Uterus (tissue), 3 donors: ENCODE measurements at regions not wholly inside any gene's neighbourhood (a gene's known extent, or its start where the extent isn't known, plus 50 kb on each side); places are given as distances from the start of the nearest gene placed in this dataset.

Experiments
- DNase-seq, 2 donors: peaks; one replicate each; pipeline ENCODE4 v3.0.0-alpha.2; 2019 to 2020
- H3K27ac ChIP-seq, 2 donors: fragments of 200-600 bp; sonication (generic); 1 replicate in 1 of 2; 2 replicates in 1 of 2; pipeline ENCODE4 v1.5.1; 2016 to 2018
- H3K27me3 ChIP-seq, 2 donors: fragments of 200-600 bp; sonication (generic); one replicate each; pipeline ENCODE4 v1.5.1; 2018 to 2019; ENCODE audit warnings: control low read depth in 1 of 2
- H3K36me3 ChIP-seq, 2 donors: fragments of 200-600 bp; sonication (generic); one replicate each; pipeline ENCODE4 v1.5.1; 2019; ENCODE audit warnings: control low read depth in 1 of 2
- H3K4me1 ChIP-seq, 2 donors: fragments of 200-600 bp; sonication (generic); one replicate each; pipeline ENCODE4 v1.5.1; 2018 to 2019; ENCODE audit warnings: control low read depth in 1 of 2
- H3K4me3 ChIP-seq, 2 donors: fragments of 200-600 bp; sonication (generic); 1 replicate in 1 of 2; 2 replicates in 1 of 2; pipeline ENCODE4 v1.5.1; 2018 to 2019; ENCODE audit warnings: mild to moderate bottlenecking in 1 of 2
- H3K9me3 ChIP-seq, 2 donors: fragments of 200-600 bp; sonication (generic); one replicate each; pipeline ENCODE4 v1.5.1; 2019; ENCODE audit warnings: control low read depth in 1 of 2
- CTCF ChIP-seq, 4 experiments: fragments of 200-600 bp in 2 of 4; fragments of 450-650 bp in 2 of 4; sonication (generic) in 2 of 4; IDR thresholded peaks; one replicate each; pipeline ENCODE4 v1.5.1; 2016 to 2019; ENCODE audit warnings: antibody characterized with exemption in 4 of 4, mild to moderate bottlenecking in 2 of 4, moderate library complexity in 1 of 4
- POLR2A ChIP-seq, 2 donors: fragments of 450-650 bp; IDR thresholded peaks; one replicate each; pipeline ENCODE4 v1.6.1; 2016; ENCODE audit warnings: antibody characterized with exemption in 2 of 2, mild to moderate bottlenecking in 1 of 2, moderate library complexity in 1 of 2
- intact Hi-C: fragments of 100-400 bp; cut with DNase I; formaldehyde crosslinking; loops from one replicate; pipeline ENCODE4 v1.15.1; 2023; ENCODE audit warnings: low total_unique reads
- donor health status: DM: yes; HTN: yes; CAD: no.

DNA sequence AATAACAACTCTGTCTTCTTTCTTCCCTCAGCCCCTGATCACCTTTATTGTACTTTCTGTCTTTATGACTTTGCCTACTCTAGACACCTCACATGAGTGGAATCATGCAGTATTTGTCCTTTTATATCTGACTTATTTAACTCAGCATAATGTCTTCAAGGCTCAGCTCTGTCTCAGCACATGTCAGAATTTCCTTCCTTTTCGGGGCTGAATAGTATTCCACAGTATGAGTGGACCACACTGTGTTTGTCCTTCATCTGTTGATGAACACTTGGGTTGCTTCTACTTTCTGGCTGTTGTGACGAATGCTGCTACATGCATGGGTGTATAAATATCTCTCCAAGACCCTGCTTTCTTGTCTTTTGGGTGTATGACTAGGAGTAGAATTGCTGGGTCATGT lies 117.6 kb downstream of the KIF26A start:
- DNase-seq, result no peak

GRCh38 chr14:104262515-104263514 lies 124.4 kb downstream of the KIF26A start:
- Histone ChIP-seq H3K36me3 (no peaks in the 10 kb centered on the region), H3K27me3 (no peaks in the 10 kb centered on the region), H3K27ac (no peak overlapping the region), H3K9me3 (no peaks in the 10 kb centered on the region), H3K4me3 (no peak overlapping the region), H3K4me1 (peaks cover 0 to 3% of the 10 kb centered on the region in 2 donors)
- intact Hi-C loops, result no loop called here
- peak in 1 of 2 donors; percentile 4 for DNase-seq
- TF ChIP-seq POLR2A (IDR thresholded peaks at IDR 0.05) (no peak), CTCF (IDR thresholded peaks at IDR 0.05) (no peak)

More for the DNA sequence above, 117.6 kb downstream of the KIF26A start:
- no peaks in the 10 kb centered on the region for H3K36me3 ChIP-seq
- H3K27ac ChIP-seq, result no peak overlapping the region
- no peaks in the 10 kb centered on the region for H3K27me3 ChIP-seq
- H3K9me3 ChIP-seq, result no peaks in the 10 kb centered on the region
- intact Hi-C loops, result no loop called here
- H3K4me3 ChIP-seq, result no peak overlapping the region
- TF ChIP-seq POLR2A (IDR thresholded peaks at IDR 0.05) (no peak), CTCF (IDR thresholded peaks at IDR 0.05) (no peak)
- H3K4me1 ChIP-seq, result no peaks in the 10 kb centered on the region

GRCh38 chr14:104263675-104264358 lies 125.4 kb downstream of the KIF26A start:
- DNase-seq, result peak in 1 of 2 donors; percentile 4
- intact Hi-C loops, result no loop called here

DNA sequence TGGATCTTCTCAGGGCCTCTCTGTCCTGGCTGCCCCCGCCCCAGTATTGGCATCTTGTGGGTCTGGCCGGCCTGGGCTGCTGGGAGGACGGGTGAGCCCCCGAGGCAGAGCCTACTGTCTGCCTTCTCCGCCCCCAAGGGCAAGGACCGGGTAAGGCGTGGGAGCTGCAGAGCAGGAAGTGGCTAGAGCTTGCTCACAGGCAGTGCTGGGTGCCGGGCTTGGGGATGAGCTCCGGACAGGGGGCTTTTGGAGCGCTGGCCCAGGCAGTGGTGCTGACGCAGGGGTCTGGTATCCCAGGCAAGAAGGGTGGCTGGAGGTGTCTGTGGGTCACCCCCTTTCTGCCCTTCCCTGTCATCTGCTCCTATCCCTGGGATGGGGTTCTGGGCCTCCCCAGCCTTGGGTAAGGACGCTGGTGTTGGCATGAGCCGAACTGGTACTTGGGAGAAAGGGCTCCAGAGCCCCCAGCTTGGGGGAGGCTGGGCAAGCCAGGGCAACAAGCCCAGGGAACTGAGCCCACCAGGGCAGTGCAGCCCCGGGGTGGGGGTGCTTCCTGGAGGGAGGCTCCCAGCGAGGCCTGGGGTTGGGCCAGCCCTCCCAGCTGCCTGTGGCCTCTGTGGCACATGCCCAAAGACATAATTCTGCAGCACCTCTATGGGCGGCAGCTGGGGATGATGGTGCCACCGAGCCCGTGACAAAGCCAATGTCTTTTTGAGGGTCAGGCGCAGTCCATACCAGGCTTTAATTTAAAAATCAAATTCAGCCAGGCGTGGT lies 126.3 kb downstream of the KIF26A start:
- H3K27ac ChIP-seq, result no peak overlapping the region
- TF ChIP-seq CTCF (IDR thresholded peaks at IDR 0.05) (no peak), POLR2A (IDR thresholded peaks at IDR 0.05) (no peak)
- H3K36me3 ChIP-seq, result no peaks in the 10 kb centered on the region
- DNase-seq, result peak in 1 of 2 donors; percentile 7
- H3K27me3 ChIP-seq, result no peaks in the 10 kb centered on the region
- no peak overlapping the region for H3K4me3 ChIP-seq
- H3K4me1 ChIP-seq, result peaks cover 0 to 6% of the 10 kb centered on the region in 2 donors
- no peaks in the 10 kb centered on the region for H3K9me3 ChIP-seq
- intact Hi-C loops, result no loop called here

More at GRCh38 chr14:104263675-104264358, 125.4 kb downstream of the KIF26A start:
- H3K4me3 ChIP-seq, result no peak overlapping the region
- no peak overlapping the region for H3K27ac ChIP-seq
- H3K36me3 ChIP-seq, result no peaks in the 10 kb centered on the region
- no peaks in the 10 kb centered on the region for H3K27me3 ChIP-seq
- TF ChIP-seq POLR2A (IDR thresholded peaks at IDR 0.05), result no peak
- TF ChIP-seq CTCF (IDR thresholded peaks at IDR 0.05), result no peak
- no peaks in the 10 kb centered on the region for H3K9me3 ChIP-seq
- peaks cover 0 to 6% of the 10 kb centered on the region in 2 donors for H3K4me1 ChIP-seq
